HFF-Myc (cell line): ENCODE measurements at regions not wholly inside any gene's neighbourhood (a gene's known extent, or its start where the extent isn't known, plus 50 kb on each side); places are given as distances from the start of the nearest gene placed in this dataset.
"Not testable (repeated sequence)": the region's sequence is repeated elsewhere in the genome, so short reads cannot be mapped to it uniquely, and the experiment has no call there.

Experiments
- DNase-seq: peaks from one replicate; pipeline ENCODE4 v3.0.0-alpha.2; 2011; ENCODE audit warnings: low read depth; ENCODE audit errors: extremely low read depth
- H3K4me3 ChIP-seq: replicated peaks from 2 replicates; pipeline ENCODE4 v1.5.1; 2011; ENCODE audit warnings: low read depth, mild to moderate bottlenecking, control low read depth, low read length
- CTCF ChIP-seq: IDR thresholded peaks from 2 replicates; pipeline ENCODE4 v1.5.1; 2012; ENCODE audit warnings: mild to moderate bottlenecking, low read depth, low read length, control low read depth; ENCODE audit errors: missing control alignments

- TF ChIP-seq CTCF = no peak
- no peak for DNase-seq
- no peak overlapping the region for H3K4me3 ChIP-seq
Observed at GRCh38 chr5:60494635-60495034, 205.3 kb downstream of the DEPDC1B start.

DNA sequence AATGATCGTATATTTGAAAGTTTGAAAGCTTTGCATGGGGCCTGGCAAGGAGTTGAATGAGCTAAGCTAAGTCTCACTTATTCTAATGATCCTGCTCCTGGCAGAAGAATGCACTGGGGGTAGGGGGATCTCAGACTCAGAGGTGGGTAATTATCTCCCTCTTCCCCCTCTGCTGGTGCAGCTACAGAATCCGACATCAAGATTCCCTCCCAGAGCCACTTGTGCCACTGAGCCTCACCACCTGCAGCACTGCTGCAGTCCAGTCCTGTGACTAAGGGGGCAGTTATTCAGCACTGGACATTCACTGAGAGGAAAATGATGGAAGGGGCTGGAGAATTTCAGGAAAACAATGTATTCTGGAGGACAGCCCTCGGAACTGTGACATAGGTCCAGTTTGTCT lies 205.8 kb downstream of the DEPDC1B start:
- H3K4me3 ChIP-seq = no peak overlapping the region
- no peak for DNase-seq
- TF ChIP-seq CTCF = no peak

GRCh38 chr5:60493372-60493771 lies 206.6 kb downstream of the DEPDC1B start:
- no peak overlapping the region for H3K4me3 ChIP-seq
- no peak for TF ChIP-seq CTCF
- no peak for DNase-seq

GRCh38 chr5:60492958-60493357 lies 207.0 kb downstream of the DEPDC1B start:
- H3K4me3 ChIP-seq = no peak overlapping the region
- TF ChIP-seq CTCF = no peak
- no peak for DNase-seq

- DNase-seq, H3K4me3 ChIP-seq: not testable (repeated sequence)
Observed at GRCh38 chr5:60492358-60492757, 207.6 kb downstream of the DEPDC1B start.

DNA sequence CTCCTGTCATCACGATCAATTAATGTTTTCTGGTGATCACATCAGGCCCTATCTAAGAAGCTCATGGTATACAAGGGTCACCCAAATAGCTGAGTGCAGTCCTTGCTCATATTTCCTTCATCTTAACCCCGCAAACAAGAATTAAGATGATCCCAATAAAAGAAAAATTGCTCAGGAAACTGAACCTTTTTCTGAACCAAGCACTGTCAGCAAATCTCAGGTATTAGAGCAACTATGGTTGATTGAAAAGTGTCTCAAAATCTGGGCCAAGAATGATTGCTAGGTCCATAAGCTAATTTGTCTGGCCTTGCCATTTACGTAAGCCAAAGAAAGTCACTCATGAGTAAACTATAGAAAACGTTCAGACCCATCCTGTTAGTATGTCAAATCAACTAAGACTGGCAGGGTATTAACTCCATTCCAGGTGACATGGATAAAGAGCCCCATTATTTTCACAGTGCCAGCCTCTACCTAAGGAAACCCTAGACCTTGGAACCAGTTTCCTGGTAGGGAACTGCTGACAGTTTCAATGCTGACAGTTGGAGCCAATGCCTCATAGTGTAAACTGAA lies 209.3 kb downstream of the DEPDC1B start:
- no peak for TF ChIP-seq CTCF
- H3K4me3 ChIP-seq = no peak overlapping the region
- DNase-seq = no peak

DNA sequence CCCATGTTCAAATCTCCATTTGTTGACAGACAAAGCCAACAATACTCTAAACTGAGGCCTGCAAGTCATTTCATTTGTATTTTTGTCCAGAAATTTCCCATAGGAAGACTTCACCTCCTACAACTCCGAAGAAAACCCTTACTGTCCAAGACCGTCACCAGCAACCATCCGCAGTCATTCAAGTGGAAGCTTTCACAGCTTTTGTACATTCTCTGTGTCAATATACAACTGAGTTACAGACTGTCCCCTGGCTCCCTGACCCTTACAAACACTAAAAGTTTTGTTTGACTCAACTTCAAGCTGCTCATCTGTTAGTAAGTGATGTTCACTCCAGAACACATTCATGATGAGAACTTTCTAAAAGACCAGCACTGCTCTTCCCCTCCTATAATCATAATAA lies 210.1 kb downstream of the DEPDC1B start:
- DNase-seq = no peak
- TF ChIP-seq CTCF = no peak
- no peak overlapping the region for H3K4me3 ChIP-seq
